GM23338 (cell line): ENCODE measurements at regions not wholly inside any gene's neighbourhood (a gene's known extent, or its start where the extent isn't known, plus 50 kb on each side); places are given as distances from the start of the nearest gene placed in this dataset.

Source experiments
- CREB1 ChIP-seq: fragments of 250-450 bp; sonication (Bioruptor Pico); IDR thresholded peaks from 2 replicates; pipeline ENCODE4 v1.5.0; 2020; ENCODE audit warnings: low read depth, mild to moderate bottlenecking, moderate library complexity
- EZH2 ChIP-seq: fragments of 200-600 bp; sonication (generic); IDR thresholded peaks from one replicate; pipeline ENCODE4 v1.8.0; 2017; ENCODE audit warnings: antibody characterized with exemption, mild to moderate bottlenecking, low read depth; ENCODE audit not compliant: unreplicated experiment
- EZH2phosphoT487 ChIP-seq: fragments of 200-600 bp; sonication (generic); IDR thresholded peaks from one replicate; pipeline ENCODE4 v1.8.1; 2018; ENCODE audit warnings: antibody characterized with exemption; ENCODE audit not compliant: unreplicated experiment
- JUNB ChIP-seq: IDR thresholded peaks from one replicate; pipeline ENCODE4 v1.6.1; 2016; ENCODE audit warnings: antibody characterized with exemption; ENCODE audit not compliant: unreplicated experiment
- NANOG ChIP-seq: IDR thresholded peaks from 2 replicates; pipeline ENCODE4 v1.6.1; 2016; ENCODE audit warnings: antibody characterized with exemption, borderline replicate concordance
- POLR2AphosphoS5 ChIP-seq: IDR thresholded peaks from 2 replicates; pipeline ENCODE4 v1.6.1; 2016; ENCODE audit warnings: antibody characterized with exemption, low read depth
- REST ChIP-seq: IDR thresholded peaks from one replicate; pipeline ENCODE4 v1.6.1; 2018; ENCODE audit warnings: antibody characterized with exemption; ENCODE audit not compliant: unreplicated experiment
- STAT1 ChIP-seq: IDR thresholded peaks from one replicate; pipeline ENCODE4 v1.6.1; 2016; ENCODE audit warnings: antibody characterized with exemption; ENCODE audit not compliant: unreplicated experiment
- ZNF331 ChIP-seq: fragments of 250-450 bp; sonication (Bioruptor Pico); IDR thresholded peaks from 2 replicates; pipeline ENCODE4 v1.5.0; 2020; ENCODE audit warnings: low read depth, mild to moderate bottlenecking, moderate library complexity
- TF ChIP-seq, protein P1 (sequence below), 2 experiments: fragments of 200-600 bp in 1 of 2; sonication (generic) in 1 of 2; conservative IDR thresholded peaks; 2 replicates each; pipeline versions ENCODE4 v1.5.1 to v1.6.1; 2016 to 2017; ENCODE audit warnings: antibody characterized with exemption in 2 of 2, low read depth in 2 of 2, mild to moderate bottlenecking in 2 of 2, moderate library complexity in 1 of 2
- TF ChIP-seq, protein P2 (sequence below): IDR thresholded peaks from 2 replicates; pipeline ENCODE4 v1.6.1; 2016; ENCODE audit warnings: antibody characterized with exemption

- TF ChIP-seq EZH2 (no peak), POLR2AphosphoS5 (no peak), NANOG (no peak), EZH2phosphoT487 (no peak), STAT1 (no peak), ZNF331 (CRISPR knock-in tag) (no peak), CREB1 (CRISPR knock-in tag) (no peak), REST (no peak), JUNB (no peak)
- TF ChIP-seq, protein P1, sequence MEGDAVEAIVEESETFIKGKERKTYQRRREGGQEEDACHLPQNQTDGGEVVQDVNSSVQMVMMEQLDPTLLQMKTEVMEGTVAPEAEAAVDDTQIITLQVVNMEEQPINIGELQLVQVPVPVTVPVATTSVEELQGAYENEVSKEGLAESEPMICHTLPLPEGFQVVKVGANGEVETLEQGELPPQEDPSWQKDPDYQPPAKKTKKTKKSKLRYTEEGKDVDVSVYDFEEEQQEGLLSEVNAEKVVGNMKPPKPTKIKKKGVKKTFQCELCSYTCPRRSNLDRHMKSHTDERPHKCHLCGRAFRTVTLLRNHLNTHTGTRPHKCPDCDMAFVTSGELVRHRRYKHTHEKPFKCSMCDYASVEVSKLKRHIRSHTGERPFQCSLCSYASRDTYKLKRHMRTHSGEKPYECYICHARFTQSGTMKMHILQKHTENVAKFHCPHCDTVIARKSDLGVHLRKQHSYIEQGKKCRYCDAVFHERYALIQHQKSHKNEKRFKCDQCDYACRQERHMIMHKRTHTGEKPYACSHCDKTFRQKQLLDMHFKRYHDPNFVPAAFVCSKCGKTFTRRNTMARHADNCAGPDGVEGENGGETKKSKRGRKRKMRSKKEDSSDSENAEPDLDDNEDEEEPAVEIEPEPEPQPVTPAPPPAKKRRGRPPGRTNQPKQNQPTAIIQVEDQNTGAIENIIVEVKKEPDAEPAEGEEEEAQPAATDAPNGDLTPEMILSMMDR (conservative IDR thresholded peaks at IDR 0.05; ENCODE audit: low read depth in 2 of 2) = no peak
- TF ChIP-seq, protein P2, sequence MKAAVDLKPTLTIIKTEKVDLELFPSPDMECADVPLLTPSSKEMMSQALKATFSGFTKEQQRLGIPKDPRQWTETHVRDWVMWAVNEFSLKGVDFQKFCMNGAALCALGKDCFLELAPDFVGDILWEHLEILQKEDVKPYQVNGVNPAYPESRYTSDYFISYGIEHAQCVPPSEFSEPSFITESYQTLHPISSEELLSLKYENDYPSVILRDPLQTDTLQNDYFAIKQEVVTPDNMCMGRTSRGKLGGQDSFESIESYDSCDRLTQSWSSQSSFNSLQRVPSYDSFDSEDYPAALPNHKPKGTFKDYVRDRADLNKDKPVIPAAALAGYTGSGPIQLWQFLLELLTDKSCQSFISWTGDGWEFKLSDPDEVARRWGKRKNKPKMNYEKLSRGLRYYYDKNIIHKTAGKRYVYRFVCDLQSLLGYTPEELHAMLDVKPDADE = no peak
Measured at GRCh38 chr10:8137726-8138125, 83.2 kb downstream of the GATA3 start.
